M059J (cell line): ENCODE measurements at regions not wholly inside any gene's neighbourhood (a gene's known extent, or its start where the extent isn't known, plus 50 kb on each side); places are given as distances from the start of the nearest gene placed in this dataset.

Experiments
- DNase-seq: peaks from one replicate; pipeline ENCODE4 v3.0.0-alpha.2; 2012; ENCODE audit warnings: low read depth

- no peak for DNase-seq
Observed at GRCh38 chr20:34163307-34163706, 51.3 kb upstream of the EIF2S2 start.

GRCh38 chr20:34164381-34164984, 52.4 kb upstream of the EIF2S2 start:
- no peak for DNase-seq

GRCh38 chr20:34165018-34165619, 53.1 kb upstream of the EIF2S2 start:
- peak; percentile 40 for DNase-seq

- DNase-seq, result no peak
Observed at GRCh38 chr20:34171640-34172039, 59.6 kb upstream of the EIF2S2 start.

- no peak for DNase-seq
Observed at GRCh38 chr20:34172926-34173325, 60.9 kb upstream of the EIF2S2 start.

GRCh38 chr20:34175079-34175478, 63.0 kb upstream of the EIF2S2 start:
- DNase-seq, result no peak

- DNase-seq, result no peak
Observed at GRCh38 chr20:34175879-34176278, 63.8 kb upstream of the EIF2S2 start.

- DNase-seq, result no peak
Observed at GRCh38 chr20:34177052-34177451, 64.2 kb upstream of the ASIP start.

GRCh38 chr20:34179637-34180360, 61.4 kb upstream of the ASIP start:
- peak; percentile 9 for DNase-seq

- peak; percentile 65 for DNase-seq
Observed at GRCh38 chr20:34180460-34181120, 60.6 kb upstream of the ASIP start.

- DNase-seq, result no peak
Observed at GRCh38 chr20:34181484-34181883, 59.7 kb upstream of the ASIP start.

GRCh38 chr20:34185766-34186620, 55.2 kb upstream of the ASIP start:
- no peak for DNase-seq

- DNase-seq, result no peak
Observed at GRCh38 chr20:34189572-34190163, 51.6 kb upstream of the ASIP start.

- DNase-seq, result no peak
Observed at GRCh38 chr20:34190262-34190661, 51.0 kb upstream of the ASIP start.

GRCh38 chr20:34190679-34191090, 50.5 kb upstream of the ASIP start:
- DNase-seq, result peak; percentile 86
